SK-N-SH (cell line): ENCODE measurements at regions not wholly inside any gene's neighbourhood (a gene's known extent, or its start where the extent isn't known, plus 50 kb on each side); places are given as distances from the start of the nearest gene placed in this dataset.

Experiments
- POLR2AphosphoS5 ChIP-seq: IDR thresholded peaks from 2 replicates; pipeline ENCODE4 v1.6.1; 2012; ENCODE audit warnings: low read depth, low read length
- USF2 ChIP-seq: fragments of 150-350 bp; IDR thresholded peaks from 2 replicates; pipeline ENCODE4 v1.6.1; 2017; ENCODE audit warnings: antibody characterized with exemption, low read length, low read depth, borderline replicate concordance
- TF ChIP-seq, protein P1 (sequence below): fragments of 200-600 bp; sonication (generic); IDR thresholded peaks from 2 replicates; pipeline ENCODE4 v1.6.1; 2017; ENCODE audit warnings: antibody characterized with exemption, mild to moderate bottlenecking, moderate library complexity

DNA sequence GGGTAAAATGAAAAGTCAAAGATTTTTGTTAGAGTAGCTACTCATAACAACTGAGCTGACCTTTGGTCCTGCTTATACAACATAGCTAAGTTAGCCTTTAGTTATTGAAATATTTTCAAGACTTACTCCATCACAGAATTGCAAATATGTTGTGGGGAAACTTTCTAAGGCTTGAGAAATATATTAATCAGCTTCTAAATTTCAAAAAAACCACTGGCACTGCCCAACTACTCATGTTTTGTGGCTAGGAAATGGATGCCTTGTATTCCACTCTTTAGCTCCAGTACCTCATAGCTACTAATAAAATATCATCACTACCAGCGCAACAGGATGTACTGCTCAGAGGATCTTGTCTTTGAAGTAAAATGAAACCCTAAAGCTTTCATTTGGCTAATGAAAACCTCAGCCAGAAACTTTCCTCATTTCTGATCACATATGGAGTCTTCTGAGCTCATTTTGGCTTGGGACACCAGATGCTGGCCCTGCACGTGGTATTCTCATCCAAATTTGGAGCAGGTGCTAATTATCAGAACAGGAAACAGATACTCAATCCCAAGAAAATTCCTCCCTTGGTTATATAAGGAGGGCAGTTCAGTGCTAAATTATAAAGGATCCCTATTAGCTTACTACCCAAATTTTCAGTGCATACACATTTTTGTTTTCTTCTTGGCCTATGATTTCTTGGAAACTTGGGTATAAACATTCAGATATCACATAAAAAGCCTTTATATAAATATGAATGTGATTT is 690.7 kb downstream of the ADGRL2 start:
- TF ChIP-seq, protein P1, sequence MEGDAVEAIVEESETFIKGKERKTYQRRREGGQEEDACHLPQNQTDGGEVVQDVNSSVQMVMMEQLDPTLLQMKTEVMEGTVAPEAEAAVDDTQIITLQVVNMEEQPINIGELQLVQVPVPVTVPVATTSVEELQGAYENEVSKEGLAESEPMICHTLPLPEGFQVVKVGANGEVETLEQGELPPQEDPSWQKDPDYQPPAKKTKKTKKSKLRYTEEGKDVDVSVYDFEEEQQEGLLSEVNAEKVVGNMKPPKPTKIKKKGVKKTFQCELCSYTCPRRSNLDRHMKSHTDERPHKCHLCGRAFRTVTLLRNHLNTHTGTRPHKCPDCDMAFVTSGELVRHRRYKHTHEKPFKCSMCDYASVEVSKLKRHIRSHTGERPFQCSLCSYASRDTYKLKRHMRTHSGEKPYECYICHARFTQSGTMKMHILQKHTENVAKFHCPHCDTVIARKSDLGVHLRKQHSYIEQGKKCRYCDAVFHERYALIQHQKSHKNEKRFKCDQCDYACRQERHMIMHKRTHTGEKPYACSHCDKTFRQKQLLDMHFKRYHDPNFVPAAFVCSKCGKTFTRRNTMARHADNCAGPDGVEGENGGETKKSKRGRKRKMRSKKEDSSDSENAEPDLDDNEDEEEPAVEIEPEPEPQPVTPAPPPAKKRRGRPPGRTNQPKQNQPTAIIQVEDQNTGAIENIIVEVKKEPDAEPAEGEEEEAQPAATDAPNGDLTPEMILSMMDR = no peak
- no peak for TF ChIP-seq POLR2AphosphoS5
- no peak for TF ChIP-seq USF2
